ENCODE measurements at regions not wholly inside any gene's neighbourhood (a gene's known extent, or its start where the extent isn't known, plus 50 kb on each side); places are given as distances from the start of the nearest gene placed in this dataset.

- TF ChIP-seq CTCF (IDR thresholded peaks at IDR 0.05; ENCODE audit: low read depth, low read length), result no peak
- TF ChIP-seq POLR2A (IDR thresholded peaks at IDR 0.05; ENCODE audit: extremely low read depth, insufficient read length), result no peak
- no peak for TF ChIP-seq MYC (IDR thresholded peaks at IDR 0.05; ENCODE audit: low read depth, low read length)
- TF ChIP-seq MAX (IDR thresholded peaks at IDR 0.05; ENCODE audit: low read depth, low read length), result no peak
- DNase-seq (ENCODE audit: low read depth), result no peak
- H3K4me3 ChIP-seq (ENCODE audit: low read depth, low read length), result no peak overlapping the region
Measured at GRCh38 chr6:147075381-147075780, 128.8 kb upstream of the STXBP5 start.

GRCh38 chr6:147077251-147077650 lies 127.0 kb upstream of the STXBP5 start:
- no peak overlapping the region for H3K4me3 ChIP-seq (ENCODE audit: low read depth, low read length)
- TF ChIP-seq CTCF (IDR thresholded peaks at IDR 0.05; ENCODE audit: low read depth, low read length) (no peak), MAX (IDR thresholded peaks at IDR 0.05; ENCODE audit: low read depth, low read length) (no peak), MYC (IDR thresholded peaks at IDR 0.05; ENCODE audit: low read depth, low read length) (no peak), POLR2A (IDR thresholded peaks at IDR 0.05; ENCODE audit: extremely low read depth, insufficient read length) (no peak)
- DNase-seq (ENCODE audit: low read depth), result no peak

- H3K4me3 ChIP-seq (ENCODE audit: low read depth, low read length), result no peak overlapping the region
Measured at GRCh38 chr6:147078106-147078505, 126.1 kb upstream of the STXBP5 start.

GRCh38 chr6:147078602-147079001 lies 125.6 kb upstream of the STXBP5 start:
- TF ChIP-seq CTCF (IDR thresholded peaks at IDR 0.05; ENCODE audit: low read depth, low read length) (no peak), POLR2A (IDR thresholded peaks at IDR 0.05; ENCODE audit: extremely low read depth, insufficient read length) (no peak), MAX (IDR thresholded peaks at IDR 0.05; ENCODE audit: low read depth, low read length) (no peak), MYC (IDR thresholded peaks at IDR 0.05; ENCODE audit: low read depth, low read length) (no peak)
- no peak overlapping the region for H3K4me3 ChIP-seq (ENCODE audit: low read depth, low read length)
- DNase-seq (ENCODE audit: low read depth), result no peak

More at GRCh38 chr6:147078106-147078505, 126.1 kb upstream of the STXBP5 start:
- DNase-seq (ENCODE audit: low read depth), result no peak
- TF ChIP-seq MAX (IDR thresholded peaks at IDR 0.05; ENCODE audit: low read depth, low read length) (no peak), CTCF (IDR thresholded peaks at IDR 0.05; ENCODE audit: low read depth, low read length) (no peak), MYC (IDR thresholded peaks at IDR 0.05; ENCODE audit: low read depth, low read length) (no peak), POLR2A (IDR thresholded peaks at IDR 0.05; ENCODE audit: extremely low read depth, insufficient read length) (no peak)

GRCh38 chr6:147080225-147080624 lies 124.0 kb upstream of the STXBP5 start:
- TF ChIP-seq CTCF (IDR thresholded peaks at IDR 0.05; ENCODE audit: low read depth, low read length) (no peak), MAX (IDR thresholded peaks at IDR 0.05; ENCODE audit: low read depth, low read length) (no peak), MYC (IDR thresholded peaks at IDR 0.05; ENCODE audit: low read depth, low read length) (no peak), POLR2A (IDR thresholded peaks at IDR 0.05; ENCODE audit: extremely low read depth, insufficient read length) (no peak)
- no peak for DNase-seq (ENCODE audit: low read depth)
- H3K4me3 ChIP-seq (ENCODE audit: low read depth, low read length), result no peak overlapping the region
